CD4-positive, alpha-beta T cell treated with Interleukin-15 for 4 hours (primary cell): ENCODE measurements at regions not wholly inside any gene's neighbourhood (a gene's known extent, or its start where the extent isn't known, plus 50 kb on each side); places are given as distances from the start of the nearest gene placed in this dataset.
"Not testable (repeated sequence)": the region's sequence is repeated elsewhere in the genome, so short reads cannot be mapped to it uniquely, and the experiment has no call there.

Experiments used
- DNase-seq: peaks from one replicate; pipeline ENCODE4 v3.0.0-alpha.2; 2020; ENCODE audit warnings: low spot score

DNA sequence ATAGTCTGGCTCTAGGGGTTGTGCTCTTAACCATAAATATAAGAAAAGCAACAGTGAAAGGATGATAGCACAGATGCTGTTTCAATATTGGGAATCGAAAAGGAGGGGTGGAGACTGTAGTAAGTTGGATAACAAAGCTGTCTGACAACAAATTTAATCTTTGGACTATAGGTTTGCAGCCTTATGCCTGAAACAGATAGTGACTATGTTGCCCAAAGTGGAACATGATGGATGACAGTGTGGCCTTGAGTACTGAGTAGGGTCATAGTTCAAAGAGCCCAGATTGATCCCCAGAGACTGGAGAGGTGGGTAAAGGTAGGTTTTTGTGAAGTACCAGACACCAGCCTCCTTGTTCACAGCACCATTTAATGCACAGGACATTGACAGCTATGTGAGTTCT is 144.0 kb upstream of the PALMD start:
- no peak for DNase-seq

DNA sequence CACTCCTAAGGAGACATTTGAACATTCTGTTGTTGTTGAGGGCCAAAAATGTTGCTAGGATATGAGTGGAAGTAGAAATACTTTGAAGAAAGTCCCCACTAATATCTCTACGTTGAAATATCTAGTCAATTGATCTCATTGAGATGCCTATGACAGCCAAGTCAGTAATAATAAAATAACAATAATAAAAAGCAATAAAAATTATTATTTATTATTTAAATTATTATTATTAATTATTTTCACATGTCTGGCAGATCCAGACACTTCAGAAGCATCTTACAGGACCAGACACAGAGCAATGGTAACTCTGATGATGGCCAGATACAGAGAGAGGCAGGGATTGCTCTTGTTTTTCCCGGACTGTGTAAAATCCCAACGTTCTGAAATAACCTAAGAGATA is 143.5 kb upstream of the PALMD start:
- no peak for DNase-seq

DNA sequence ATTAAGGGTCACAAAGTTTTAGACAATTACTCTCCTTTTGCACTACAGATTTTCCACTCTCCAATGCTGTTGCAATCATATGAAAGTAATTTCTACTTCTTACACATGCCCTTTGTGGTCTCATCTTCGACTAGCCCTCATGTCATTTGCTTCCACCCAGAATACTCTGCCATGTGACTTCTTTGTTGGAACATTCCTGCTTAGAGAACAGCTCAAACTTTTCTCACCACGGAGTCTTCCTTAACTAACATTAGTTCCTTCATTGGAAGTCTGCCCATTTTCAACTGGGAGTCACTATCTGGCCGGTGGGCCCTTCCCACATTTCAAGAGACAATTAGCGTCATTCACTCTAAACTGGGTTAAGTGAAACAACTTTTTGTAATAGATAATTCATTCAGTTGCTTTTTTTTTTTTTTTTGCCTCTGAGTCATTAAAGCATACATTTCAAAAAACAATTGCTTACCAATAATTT is 142.6 kb upstream of the PALMD start:
- no peak for DNase-seq

DNA sequence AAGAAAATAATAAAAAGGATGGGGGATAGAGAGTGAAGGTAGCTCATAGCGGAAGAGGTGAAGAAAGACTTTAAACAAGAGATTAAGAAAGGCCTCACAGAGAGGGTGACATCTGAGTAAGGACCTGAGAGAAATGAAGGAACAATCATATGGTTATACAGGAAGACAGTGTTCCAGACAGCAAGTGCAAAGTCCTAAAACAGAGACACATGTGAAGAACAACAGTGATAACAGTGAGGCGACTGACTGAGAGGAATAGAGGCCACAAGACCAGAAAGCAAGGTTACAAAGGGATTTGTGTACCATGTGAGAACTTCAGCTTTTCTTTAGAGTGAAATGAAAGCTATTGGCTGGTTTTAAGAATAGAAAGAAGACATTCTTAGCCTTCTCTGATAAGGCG is 141.6 kb upstream of the PALMD start:
- DNase-seq, result no peak

DNA sequence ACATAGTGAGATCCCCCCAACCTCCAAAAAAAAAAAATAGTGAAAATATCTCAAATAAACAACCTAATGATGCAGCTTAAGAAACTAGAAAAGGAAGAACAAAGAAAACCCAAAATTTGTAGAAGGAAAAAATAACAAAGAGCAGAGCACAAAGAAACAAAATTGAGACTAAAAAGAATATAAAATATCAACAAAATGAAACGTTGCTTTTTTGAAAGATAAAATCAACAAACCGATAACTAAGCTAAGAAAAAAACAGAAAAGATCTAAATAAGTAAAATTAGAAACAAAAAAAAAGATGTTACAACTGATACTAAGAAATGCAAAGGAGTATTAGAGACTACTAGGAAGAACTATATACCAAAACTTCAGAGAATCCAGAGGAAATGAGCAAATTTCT is 139.3 kb upstream of the PALMD start:
- DNase-seq, result no peak

DNA sequence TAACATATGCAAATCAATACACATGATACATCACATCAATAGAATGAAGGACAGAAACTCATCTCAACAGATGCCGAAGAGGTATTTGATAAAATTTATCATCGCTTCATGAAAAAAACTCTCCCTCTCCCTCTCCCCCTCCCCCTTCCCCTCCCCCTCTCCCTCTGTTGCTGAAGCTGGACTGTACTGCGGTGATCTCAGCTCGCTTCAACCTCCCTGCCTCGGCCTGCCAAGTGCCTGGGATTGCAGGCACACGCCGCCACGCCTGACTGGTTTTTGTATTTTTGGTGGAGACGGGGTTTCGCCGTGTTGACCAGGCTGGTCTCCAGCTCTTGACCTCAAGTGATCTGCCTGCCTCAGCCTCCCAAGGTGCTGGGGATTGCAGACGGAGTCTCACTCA is 138.5 kb upstream of the PALMD start:
- not testable (repeated sequence) for DNase-seq

DNA sequence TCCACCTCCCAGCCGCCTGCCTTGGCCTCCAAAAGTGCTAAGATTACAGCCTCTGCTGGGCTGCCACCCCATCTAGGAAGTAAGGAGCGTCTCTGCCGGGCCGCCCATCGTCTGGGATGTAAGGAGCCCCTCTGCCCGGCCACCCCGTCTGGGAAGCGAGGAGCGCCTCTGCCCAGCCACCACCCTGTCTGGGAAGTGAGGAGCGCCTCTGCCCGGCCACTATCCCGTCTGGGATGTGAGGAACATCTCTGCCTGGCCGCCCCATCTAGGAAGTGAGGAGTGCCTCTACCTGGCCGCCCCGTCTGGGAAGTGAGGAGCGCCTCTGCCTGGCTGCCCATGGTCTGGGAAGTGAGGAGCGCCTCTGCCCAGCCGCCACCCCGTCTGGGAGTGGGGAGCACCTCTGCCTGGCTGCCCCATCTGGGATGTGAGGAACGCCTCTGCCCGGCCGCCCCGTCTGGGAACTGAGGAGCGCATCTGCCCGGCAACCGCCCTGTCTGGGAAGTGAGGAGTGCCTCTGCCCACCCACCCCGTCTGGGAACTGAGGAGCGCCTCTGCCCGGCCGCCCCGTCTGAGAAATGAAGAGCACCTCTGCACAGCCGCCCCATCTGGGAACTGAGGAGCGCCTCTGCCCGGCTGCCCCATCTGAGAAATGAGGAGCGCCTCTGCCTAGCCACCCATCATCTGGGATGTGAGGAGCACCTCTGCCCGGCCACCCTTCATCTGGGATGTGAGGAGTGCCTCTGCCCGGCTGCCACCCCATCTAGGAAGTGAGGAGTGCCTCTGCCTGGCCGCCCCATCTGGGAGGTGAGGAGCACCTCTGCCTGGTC is 137.8 kb upstream of the PALMD start:
- DNase-seq, result no peak

DNA sequence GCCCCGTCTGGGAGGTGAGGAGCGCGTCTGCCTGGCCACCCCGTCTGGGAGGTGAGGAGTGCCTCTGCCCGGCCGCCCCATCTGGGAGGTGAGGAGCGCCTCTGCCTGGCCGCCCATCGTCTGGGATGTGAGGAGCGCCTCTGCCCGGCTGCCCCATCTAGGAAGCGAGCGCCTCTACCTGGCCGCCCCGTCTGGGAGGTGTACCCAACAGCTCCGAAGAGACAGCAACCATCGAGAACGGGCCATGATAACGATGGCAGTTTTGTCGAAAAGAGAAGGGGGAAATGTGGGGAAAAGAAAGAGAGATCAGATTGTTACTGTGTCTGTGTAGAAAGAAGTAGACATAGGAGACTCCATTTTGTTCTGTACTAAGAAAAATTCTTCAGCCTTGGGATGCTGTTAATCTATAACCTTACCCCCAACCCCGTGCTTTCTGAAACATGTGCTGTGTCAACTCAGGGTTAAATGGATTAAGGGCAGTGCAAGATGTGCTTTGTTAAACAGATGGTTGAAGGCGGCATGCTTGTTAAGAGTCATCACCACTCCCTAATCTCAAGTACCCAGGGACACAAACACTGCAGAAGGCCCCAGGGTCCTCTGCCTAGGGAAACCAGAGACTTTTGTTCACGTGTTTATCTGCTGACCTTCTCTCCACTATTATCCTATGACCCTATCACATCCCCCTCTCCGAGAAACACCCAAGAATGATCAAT is 137.0 kb upstream of the PALMD start:
- not testable (repeated sequence) for DNase-seq

DNA sequence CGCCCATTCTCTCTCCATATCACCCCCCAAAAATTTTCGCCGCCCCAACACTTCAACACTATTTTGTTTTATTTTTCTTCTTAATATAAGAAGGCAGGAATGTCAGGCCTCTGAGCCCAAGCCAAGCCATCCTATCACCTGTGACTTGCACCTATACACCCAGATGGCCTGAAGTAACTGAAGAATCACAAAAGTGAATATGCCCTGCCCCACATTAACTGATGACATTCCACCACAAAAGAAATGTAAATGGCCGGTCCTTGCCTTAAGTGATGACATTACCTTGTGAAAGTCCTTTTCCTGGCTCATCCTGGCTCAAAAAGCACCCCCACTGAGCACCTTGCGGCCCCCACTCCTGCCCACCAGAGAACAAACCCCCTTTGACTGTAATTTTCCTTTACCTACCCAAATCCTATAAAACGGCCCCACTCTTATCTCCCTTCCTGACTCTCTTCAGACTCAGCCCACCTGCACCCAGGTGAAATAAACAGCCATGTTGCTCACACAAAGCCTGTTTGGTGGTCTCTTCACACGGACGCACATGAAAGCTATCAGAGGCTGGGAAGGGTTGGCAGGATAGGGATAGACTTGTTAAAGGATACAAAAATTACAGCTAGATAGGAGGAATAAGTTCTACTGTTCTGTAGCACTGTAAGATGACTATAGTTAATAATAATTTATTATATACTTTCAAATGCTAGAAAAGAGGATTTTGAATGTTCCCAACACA is 130.9 kb upstream of the PALMD start:
- not testable (repeated sequence) for DNase-seq

DNA sequence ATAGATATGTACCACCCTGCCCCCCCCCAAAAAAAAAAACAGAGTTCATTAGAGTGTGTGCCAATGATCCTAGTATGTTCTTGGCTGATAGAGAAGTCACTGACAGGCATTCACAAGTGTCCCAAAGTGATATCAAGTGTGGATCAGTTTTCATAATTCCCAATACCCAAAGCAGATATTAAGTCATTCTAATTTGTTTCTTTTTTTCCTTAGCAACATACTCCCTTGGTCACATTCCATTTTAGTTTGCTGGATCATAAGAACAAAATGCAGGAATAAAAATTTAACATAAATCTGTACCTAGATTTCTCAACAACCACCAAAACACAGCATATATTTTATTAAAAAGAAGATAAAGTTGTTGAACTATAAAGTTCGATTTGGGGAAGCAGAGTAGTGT is 129.8 kb upstream of the PALMD start:
- no peak for DNase-seq

DNA sequence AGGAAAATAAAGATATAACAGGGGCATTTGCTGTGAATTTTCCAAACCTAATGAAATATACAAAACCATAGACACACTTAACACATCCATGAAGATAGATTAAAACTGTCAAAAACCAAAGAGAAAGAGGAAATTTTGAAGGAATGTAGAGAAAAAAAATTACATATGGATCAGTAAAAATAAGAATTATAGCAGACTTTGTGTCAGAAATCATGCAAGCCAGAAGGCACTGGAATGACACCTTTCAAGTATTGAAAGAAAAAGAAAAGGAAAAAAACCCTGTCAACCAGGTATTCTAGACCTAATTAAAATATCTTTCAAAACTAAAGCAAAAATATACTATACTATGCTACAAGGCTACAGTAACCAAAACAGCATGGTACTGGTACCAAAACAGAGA is 125.8 kb upstream of the PALMD start:
- no peak for DNase-seq

DNA sequence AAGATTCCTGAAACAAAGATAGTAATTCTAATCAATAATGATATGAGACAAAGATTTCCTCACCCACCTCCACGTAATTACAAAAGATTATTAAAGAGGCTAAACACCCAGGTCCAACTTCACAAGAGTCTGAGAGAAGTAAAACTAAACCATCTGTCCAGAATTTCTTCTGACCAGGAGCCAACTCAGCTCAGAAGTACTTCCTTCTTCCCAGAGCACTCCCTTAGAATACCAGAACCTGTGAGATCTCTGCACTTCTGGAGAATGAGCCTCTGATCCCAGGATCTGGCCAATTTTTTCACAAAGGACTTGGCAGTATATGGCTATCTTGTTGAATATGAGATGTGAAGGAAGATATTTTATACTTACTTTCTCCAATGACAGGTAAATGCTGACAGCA is 120.6 kb upstream of the PALMD start:
- DNase-seq, result no peak

DNA sequence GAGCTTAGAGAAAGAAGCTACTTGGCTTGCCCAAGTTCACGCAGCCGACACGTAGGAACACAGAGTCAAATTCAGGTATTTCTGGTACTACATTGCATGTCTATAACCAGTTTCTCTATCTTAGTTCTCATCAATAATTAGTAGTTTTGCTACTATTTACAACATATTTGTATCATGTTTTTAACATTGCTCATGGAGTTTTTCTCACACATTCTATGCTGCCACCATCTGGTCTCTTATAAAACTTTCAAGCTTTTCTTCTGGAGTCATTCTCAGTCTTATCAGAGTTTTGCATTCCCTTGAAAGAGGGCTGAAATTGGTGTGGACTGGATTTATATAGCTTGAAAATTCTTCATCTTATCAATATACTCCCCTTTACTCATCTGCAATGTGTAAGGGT is 118.8 kb upstream of the PALMD start:
- DNase-seq, result no peak

DNA sequence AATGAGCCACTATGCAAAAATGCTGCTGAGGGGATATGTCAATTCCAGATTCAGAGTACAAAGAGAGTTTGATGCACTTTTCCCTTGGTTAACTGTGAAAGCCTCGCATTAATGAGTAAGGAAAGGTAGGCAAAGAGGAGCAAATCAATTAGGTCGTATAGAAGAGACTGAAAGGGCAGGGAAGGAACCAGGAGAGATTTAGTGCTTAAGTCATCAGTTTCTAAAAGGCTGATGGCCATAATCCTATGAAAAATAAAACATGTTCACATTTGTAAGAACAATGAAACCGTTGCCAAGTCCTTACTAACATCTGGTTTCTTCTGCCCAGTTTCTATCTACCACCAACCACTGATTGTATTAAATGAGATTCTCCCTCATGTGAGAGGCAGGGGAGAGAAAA is 118.4 kb upstream of the PALMD start:
- no peak for DNase-seq

DNA sequence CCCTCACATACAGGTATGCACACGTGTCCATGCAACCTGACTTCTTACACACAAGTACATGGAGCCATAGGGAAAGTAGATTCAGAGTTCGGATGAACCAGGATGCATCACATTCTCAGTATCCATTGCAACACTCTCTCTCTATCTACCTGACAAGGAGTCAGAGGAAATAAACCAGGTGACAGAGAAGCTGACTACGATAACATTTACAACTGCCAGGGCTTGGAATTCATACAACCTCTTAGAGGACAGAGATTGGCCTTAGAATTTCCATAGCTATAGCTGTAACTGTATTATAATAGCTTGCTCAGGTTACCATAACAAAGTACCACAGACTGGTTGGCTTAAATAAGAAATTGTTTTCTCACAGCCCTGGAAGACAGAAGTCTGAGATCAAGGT is 116.9 kb upstream of the PALMD start:
- DNase-seq, result no peak

DNA sequence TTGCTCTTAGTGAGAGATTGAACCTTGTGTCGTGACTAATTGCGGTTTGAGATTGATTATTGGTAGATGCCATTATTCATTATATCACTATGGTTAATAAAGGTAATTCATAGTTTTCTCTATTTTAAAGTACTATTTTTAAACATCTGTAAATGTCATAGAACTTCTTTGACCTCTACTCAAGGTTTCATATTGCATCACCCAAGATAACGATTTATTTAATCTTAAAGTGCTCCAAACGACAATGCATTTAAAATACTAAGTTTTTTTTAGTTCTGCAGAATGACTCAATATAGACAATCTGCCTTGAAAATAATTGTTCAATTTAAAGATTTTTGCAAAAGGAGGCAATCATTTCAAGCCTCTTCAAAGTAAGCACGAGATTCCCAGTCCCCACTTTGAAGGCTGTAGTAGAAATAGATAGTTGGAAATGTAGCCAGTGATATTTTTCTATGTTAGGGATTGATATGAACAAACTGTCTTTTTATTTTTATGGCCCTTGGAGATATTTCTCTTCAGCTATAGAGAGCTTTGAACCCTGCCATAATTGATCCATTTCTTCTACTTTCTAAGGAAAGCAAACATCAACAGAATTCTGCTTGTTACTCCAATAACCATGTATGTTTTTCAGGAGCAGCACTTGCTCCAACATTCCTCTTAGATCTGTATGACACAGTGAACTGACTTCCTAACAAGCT is 114.2 kb upstream of the PALMD start:
- no peak for DNase-seq

DNA sequence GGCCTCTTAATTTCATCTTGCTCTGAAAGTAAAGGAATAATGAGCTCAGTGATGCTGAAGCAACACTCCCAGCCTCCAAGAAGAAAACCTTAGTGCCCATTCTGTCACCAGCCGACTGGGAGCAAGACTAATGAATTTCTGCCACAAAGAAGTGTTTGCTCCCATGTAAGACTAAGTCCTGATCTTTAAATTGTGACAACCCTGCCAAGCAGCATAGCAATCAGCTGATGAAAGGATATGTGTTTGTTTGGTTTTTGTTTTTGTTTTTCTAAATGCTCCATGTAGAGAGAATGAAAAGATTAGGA is 113.7 kb upstream of the PALMD start:
- no peak for DNase-seq

DNA sequence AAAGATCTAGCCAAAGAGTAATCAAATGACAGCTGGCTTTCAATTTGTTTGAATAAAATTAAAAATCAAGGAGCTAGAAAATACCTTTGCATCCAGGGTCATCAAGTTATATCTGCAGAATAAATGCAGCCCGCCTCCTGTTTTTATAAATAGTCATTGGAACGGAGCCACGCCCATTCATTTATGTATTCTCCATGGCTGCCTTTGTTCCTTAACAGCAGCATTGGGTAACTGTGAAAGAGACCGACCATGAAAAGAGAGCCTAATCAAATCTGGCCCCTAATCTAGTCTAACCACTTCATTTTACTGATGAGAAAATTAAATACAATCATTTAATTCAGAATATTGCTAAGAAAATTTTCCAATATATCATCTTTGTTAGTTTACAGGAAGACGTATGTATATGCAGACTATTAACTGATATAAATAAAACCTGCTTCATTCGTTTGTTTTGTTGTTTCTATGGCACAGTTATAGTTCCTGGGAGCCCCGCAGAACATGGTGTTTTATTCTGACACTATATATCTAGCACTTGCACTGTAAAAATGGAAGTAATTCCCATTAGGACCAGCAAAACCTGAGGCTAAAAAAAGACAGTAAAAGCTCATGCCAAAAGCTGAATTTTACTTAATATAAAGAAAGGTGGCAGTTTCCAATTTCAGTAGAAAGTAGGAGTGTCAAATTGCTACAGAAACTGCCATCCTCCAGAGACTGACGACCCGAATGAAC is 111.8 kb upstream of the PALMD start:
- no peak for DNase-seq

DNA sequence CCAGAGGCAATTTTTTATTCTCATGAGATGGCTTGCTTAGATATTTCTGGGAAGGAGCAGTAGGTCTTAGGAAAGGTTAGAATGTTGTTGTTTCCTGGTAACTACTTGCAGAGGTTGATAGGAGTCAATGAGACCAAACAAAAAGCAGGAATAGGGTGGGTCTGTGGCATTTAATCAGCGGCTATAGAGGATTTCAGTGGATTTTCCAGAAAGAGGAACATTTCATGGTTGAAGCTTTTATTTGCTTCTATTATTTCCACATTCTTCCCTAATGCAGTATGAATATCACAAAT is 111.3 kb upstream of the PALMD start:
- DNase-seq, result no peak

DNA sequence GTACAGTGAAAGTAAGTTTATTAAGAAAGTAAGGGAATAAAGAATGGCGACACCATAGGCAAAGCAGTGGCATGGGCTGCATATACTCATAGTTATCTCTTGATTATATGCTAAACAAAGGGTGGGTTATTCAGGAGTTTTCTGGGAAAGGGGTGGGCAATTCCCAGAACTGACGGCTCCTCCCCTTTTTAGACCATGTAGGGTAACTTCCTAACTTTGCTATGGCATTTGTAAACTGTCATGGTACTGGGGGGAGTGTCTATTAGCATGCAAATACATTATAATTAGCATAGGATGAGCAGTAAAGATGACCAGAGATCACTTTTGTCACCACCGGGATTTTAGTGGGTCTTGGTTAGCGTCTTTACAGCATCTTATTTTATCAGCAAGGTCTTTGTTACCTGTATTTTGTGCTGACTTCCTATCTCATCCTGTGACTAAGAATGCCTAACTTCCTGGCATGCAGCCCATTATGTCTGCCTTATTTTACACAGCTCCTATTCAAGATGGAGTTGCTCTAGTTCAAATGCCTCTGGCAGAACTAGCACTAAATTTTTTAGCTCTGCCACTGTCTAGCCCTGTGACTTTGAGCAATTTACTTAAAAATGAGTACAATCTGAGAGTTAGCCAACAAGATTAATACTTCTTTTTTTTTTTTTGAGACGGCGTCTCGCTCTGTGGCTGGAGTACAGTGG is 110.3 kb upstream of the PALMD start:
- no peak for DNase-seq

DNA sequence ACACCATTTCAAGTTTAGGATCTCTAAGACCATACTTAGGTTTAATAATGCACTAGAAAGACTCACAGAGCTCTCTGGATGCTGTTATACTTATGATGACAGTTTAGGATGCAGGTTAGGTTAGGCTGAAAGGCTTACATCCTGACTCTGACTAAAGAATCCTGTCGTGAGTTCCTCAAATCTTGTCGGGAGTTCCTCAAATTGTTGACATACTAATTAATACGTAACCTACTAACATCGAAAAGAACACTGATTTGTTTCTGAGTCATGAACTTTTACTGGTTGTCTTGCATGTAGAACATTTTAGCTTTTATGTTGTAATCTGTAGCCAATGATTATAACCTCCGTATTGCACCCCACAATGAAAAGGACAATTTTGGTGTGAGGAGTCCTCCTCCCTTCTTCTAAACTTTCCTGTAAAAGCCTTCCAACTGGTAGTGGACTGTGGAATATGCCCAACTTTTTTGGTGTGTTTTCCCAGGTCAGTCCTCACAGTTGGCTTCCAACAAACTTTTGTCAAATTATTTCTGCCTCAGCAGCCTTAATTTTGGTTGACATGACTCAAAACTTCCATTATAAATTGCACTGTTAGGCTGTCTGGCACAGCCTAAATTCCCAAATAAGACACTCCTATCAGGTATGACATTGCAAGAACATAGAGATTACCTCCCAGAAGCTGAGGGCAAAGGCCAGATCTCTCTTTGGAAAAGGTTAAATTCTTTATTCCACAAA is 107.9 kb upstream of the PALMD start:
- DNase-seq, result no peak
